A673 (cell line): ENCODE measurements at regions not wholly inside any gene's neighbourhood (a gene's known extent, or its start where the extent isn't known, plus 50 kb on each side); places are given as distances from the start of the nearest gene placed in this dataset.

Experiments
- EZH2 ChIP-seq: fragments of 200-600 bp; sonication (generic); IDR thresholded peaks from 2 replicates; pipeline ENCODE4 v1.6.1; 2017; ENCODE audit warnings: borderline replicate concordance, low read depth, mild to moderate bottlenecking, mixed read lengths, antibody characterized with exemption, low read length; ENCODE audit not compliant: poor library complexity, severe bottlenecking
- TF ChIP-seq, protein P1 (sequence below): fragments of 300-800, 200-600 bp; sonication (generic); conservative IDR thresholded peaks from 2 replicates; pipeline ENCODE4 v1.5.1; 2017; ENCODE audit warnings: low read depth, mild to moderate bottlenecking, antibody characterized with exemption, low read length, moderate library complexity, mixed read lengths

DNA sequence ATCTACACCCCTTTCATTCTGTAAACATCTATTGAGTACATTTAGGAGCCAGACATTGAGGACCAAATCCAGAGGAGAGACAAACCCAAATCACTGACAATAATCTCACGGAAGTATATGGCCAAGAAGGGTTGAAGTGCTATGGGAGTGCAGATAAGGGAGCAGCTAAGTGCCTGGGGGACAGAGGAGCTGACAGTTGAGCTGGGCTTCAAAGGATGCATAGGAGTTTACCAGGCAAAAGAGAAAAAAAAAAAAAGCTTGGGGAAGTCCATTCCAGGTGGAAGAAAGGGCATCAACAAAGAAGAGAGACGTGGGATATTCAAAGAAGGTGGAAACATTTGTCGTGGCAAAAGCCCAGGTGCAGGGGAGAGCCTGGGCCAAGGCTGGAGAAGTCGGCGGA is 60.5 kb upstream of the NANOS1 start:
- TF ChIP-seq, protein P1, sequence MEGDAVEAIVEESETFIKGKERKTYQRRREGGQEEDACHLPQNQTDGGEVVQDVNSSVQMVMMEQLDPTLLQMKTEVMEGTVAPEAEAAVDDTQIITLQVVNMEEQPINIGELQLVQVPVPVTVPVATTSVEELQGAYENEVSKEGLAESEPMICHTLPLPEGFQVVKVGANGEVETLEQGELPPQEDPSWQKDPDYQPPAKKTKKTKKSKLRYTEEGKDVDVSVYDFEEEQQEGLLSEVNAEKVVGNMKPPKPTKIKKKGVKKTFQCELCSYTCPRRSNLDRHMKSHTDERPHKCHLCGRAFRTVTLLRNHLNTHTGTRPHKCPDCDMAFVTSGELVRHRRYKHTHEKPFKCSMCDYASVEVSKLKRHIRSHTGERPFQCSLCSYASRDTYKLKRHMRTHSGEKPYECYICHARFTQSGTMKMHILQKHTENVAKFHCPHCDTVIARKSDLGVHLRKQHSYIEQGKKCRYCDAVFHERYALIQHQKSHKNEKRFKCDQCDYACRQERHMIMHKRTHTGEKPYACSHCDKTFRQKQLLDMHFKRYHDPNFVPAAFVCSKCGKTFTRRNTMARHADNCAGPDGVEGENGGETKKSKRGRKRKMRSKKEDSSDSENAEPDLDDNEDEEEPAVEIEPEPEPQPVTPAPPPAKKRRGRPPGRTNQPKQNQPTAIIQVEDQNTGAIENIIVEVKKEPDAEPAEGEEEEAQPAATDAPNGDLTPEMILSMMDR: no peak
- no peak for TF ChIP-seq EZH2
